Smooth muscle cell (in vitro differentiated cells): ENCODE measurements at regions not wholly inside any gene's neighbourhood (a gene's known extent, or its start where the extent isn't known, plus 50 kb on each side); places are given as distances from the start of the nearest gene placed in this dataset.

Source experiments
- DNase-seq: peaks from one replicate; lab custom pipeline; 2025; ENCODE audit not compliant: unreplicated experiment; lab: John Stamatoyannopoulos, UW
- H2AFZ ChIP-seq: fragments of 200-600 bp; sonication (generic); 2 replicates; pipeline ENCODE4 v1.6.0; 2016; ENCODE audit warnings: antibody characterized with exemption, low read depth, mild to moderate bottlenecking
- H3F3A ChIP-seq: fragments of 200-600 bp; sonication (generic); 2 replicates; pipeline ENCODE4 v1.6.0; 2017; ENCODE audit warnings: antibody characterized with exemption, low read depth
- H3K27ac ChIP-seq: fragments of 200-600 bp; sonication (generic); 2 replicates; pipeline ENCODE4 v1.5.1; 2016; ENCODE audit warnings: low read depth, mild to moderate bottlenecking
- H3K27me3 ChIP-seq: fragments of 200-600 bp; sonication (generic); 2 replicates; pipeline ENCODE4 v1.6.1; 2016; ENCODE audit warnings: low read depth, mild to moderate bottlenecking
- H3K36me3 ChIP-seq: fragments of 200-600 bp; sonication (generic); 2 replicates; pipeline ENCODE4 v1.5.1; 2016; ENCODE audit warnings: low read depth
- H3K4me1 ChIP-seq: fragments of 200-600 bp; sonication (generic); 2 replicates; pipeline ENCODE4 v1.5.1; 2016; ENCODE audit warnings: low read depth
- H3K4me2 ChIP-seq: fragments of 200-600 bp; sonication (generic); 2 replicates; pipeline ENCODE4 v1.6.0; 2016; ENCODE audit warnings: mild to moderate bottlenecking
- H3K4me3 ChIP-seq: fragments of 200-600 bp; sonication (generic); 2 replicates; pipeline ENCODE4 v1.5.1; 2016; ENCODE audit warnings: mild to moderate bottlenecking
- H3K79me2 ChIP-seq: fragments of 200-600 bp; sonication (generic); 2 replicates; pipeline ENCODE4 v1.6.0; 2016; ENCODE audit warnings: low read depth, mild to moderate bottlenecking
- H3K9ac ChIP-seq: fragments of 200-600 bp; sonication (generic); 2 replicates; pipeline ENCODE4 v1.6.0; 2016; ENCODE audit warnings: low read depth
- H3K9me3 ChIP-seq: fragments of 200-600 bp; sonication (generic); replicated peaks from 2 replicates; pipeline ENCODE4 v1.5.1; 2016; ENCODE audit warnings: low read depth
- H4K20me1 ChIP-seq: fragments of 200-600 bp; sonication (generic); 2 replicates; pipeline ENCODE4 v1.6.0; 2016; ENCODE audit warnings: low read depth
- CTCF ChIP-seq: fragments of 200-600 bp; sonication (generic); IDR thresholded peaks from 2 replicates; pipeline ENCODE4 v1.5.1; 2017; ENCODE audit warnings: borderline replicate concordance, mild to moderate bottlenecking, antibody characterized with exemption; ENCODE audit not compliant: insufficient read depth, poor library complexity, severe bottlenecking
- WGBS: methylation state at CpG from one replicate; pipeline ENCODE4 v1.1.7; 2016; ENCODE audit warnings: low lambda C conversion rate; 5-methylcytosine and 5-hydroxymethylcytosine counted together

GRCh38 chr7:49229246-49229645 is 304.9 kb downstream of the CDC14C start:
- Histone ChIP-seq H3K27ac (no peak overlapping the region), H3K4me2 (no peak overlapping the region), H3K9ac (no peak overlapping the region), H3F3A (no peaks in the 10 kb centered on the region), H3K27me3 (no peaks in the 10 kb centered on the region), H2AFZ (no peak overlapping the region), H4K20me1 (no peaks in the 10 kb centered on the region), H3K79me2 (no peaks in the 10 kb centered on the region), H3K4me1 (no peaks in the 10 kb centered on the region), H3K9me3 (no peaks in the 10 kb centered on the region), H3K4me3 (no peak overlapping the region), H3K36me3 (no peaks in the 10 kb centered on the region)
- WGBS = 70% methylated on average over 6 of the region's 6 CpGs
- no peak for DNase-seq
- TF ChIP-seq CTCF = no peak

- no peak for DNase-seq
Measured at GRCh38 chr7:49243521-49243920, 319.2 kb downstream of the CDC14C start.

GRCh38 chr7:49244543-49244942 is 320.2 kb downstream of the CDC14C start:
- H3K4me3 ChIP-seq = no peak overlapping the region
- H3K36me3 ChIP-seq = no peaks in the 10 kb centered on the region
- H3K79me2 ChIP-seq = no peaks in the 10 kb centered on the region
- no peak overlapping the region for H3K4me2 ChIP-seq
- WGBS = 10% methylated on average over 1 of the region's 1 CpG
- no peak for DNase-seq
- H3K4me1 ChIP-seq = peaks cover 7% of the 10 kb centered on the region
- no peaks in the 10 kb centered on the region for H3F3A ChIP-seq
- no peak for TF ChIP-seq CTCF
- H3K9ac ChIP-seq = no peak overlapping the region
- no peak overlapping the region for H2AFZ ChIP-seq
- H3K9me3 ChIP-seq = no peaks in the 10 kb centered on the region
- no peaks in the 10 kb centered on the region for H3K27me3 ChIP-seq
- H4K20me1 ChIP-seq = no peaks in the 10 kb centered on the region
- no peak overlapping the region for H3K27ac ChIP-seq

More at GRCh38 chr7:49243521-49243920, 319.2 kb downstream of the CDC14C start:
- Histone ChIP-seq H2AFZ (no peak overlapping the region), H3K4me1 (peaks cover 7% of the 10 kb centered on the region), H3K4me2 (no peak overlapping the region), H4K20me1 (no peaks in the 10 kb centered on the region), H3K27me3 (no peaks in the 10 kb centered on the region), H3F3A (no peaks in the 10 kb centered on the region), H3K9me3 (no peaks in the 10 kb centered on the region), H3K9ac (no peak overlapping the region), H3K27ac (no peak overlapping the region), H3K36me3 (no peaks in the 10 kb centered on the region), H3K79me2 (no peaks in the 10 kb centered on the region), H3K4me3 (no peak overlapping the region)
- WGBS = 39% methylated on average over 2 of the region's 2 CpGs
- no peak for TF ChIP-seq CTCF

GRCh38 chr7:49245062-49245461 is 320.7 kb downstream of the CDC14C start:
- H3K9ac ChIP-seq = no peak overlapping the region
- no peak overlapping the region for H3K4me2 ChIP-seq

More at GRCh38 chr7:49245062-49245461, 320.7 kb downstream of the CDC14C start:
- Histone ChIP-seq H3F3A (no peaks in the 10 kb centered on the region), H2AFZ (no peak overlapping the region), H3K4me1 (peaks cover 7% of the 10 kb centered on the region), H3K36me3 (no peaks in the 10 kb centered on the region), H3K9me3 (no peaks in the 10 kb centered on the region), H3K27me3 (no peaks in the 10 kb centered on the region), H3K27ac (no peak overlapping the region), H4K20me1 (no peaks in the 10 kb centered on the region), H3K4me3 (no peak overlapping the region), H3K79me2 (no peaks in the 10 kb centered on the region)
- 32% methylated on average over 3 of the region's 3 CpGs for WGBS
- TF ChIP-seq CTCF = no peak
- DNase-seq = no peak
